ENCODE measurements at regions not wholly inside any gene's neighbourhood (a gene's known extent, or its start where the extent isn't known, plus 50 kb on each side); places are given as distances from the start of the nearest gene placed in this dataset.
A peak's percentile ranks its signal among the peaks of the same experiment; 100 is the strongest.
"Not testable (repeated sequence)": the region's sequence is repeated elsewhere in the genome, so short reads cannot be mapped to it uniquely, and the experiment has no call there.

- not testable (repeated sequence) for H3K36me3 ChIP-seq (replicated peaks; ENCODE audit: control insufficient read depth, insufficient read depth, low read length); DNase-seq; H3K27me3 ChIP-seq (ENCODE audit: control insufficient read depth, insufficient read depth, low read length); H3K4me3 ChIP-seq (ENCODE audit: insufficient read depth, low read depth, low read length)
Measured at GRCh38 chr17:27365329-27365945, 71.5 kb downstream of the WSB1 start.

- DNase-seq, result no peak
- no peak overlapping the region for H3K4me3 ChIP-seq (ENCODE audit: insufficient read depth, low read depth, low read length)
- H3K36me3 ChIP-seq (replicated peaks; ENCODE audit: control insufficient read depth, insufficient read depth, low read length), result no peaks in the 10 kb centered on the region
- no peaks in the 10 kb centered on the region for H3K27me3 ChIP-seq (ENCODE audit: control insufficient read depth, insufficient read depth, low read length)
Measured at GRCh38 chr17:27366437-27366836, 72.5 kb downstream of the WSB1 start.

- Histone ChIP-seq H3K27me3 (ENCODE audit: control insufficient read depth, insufficient read depth, low read length) (no peaks in the 10 kb centered on the region), H3K36me3 (replicated peaks; ENCODE audit: control insufficient read depth, insufficient read depth, low read length) (no peaks in the 10 kb centered on the region), H3K4me3 (ENCODE audit: insufficient read depth, low read depth, low read length) (no peak overlapping the region)
- DNase-seq, result no peak
Measured at GRCh38 chr17:27367121-27367981, 73.4 kb downstream of the WSB1 start.

GRCh38 chr17:27368151-27368795, 74.4 kb downstream of the WSB1 start:
- no peaks in the 10 kb centered on the region for H3K36me3 ChIP-seq (replicated peaks; ENCODE audit: control insufficient read depth, insufficient read depth, low read length)
- no peaks in the 10 kb centered on the region for H3K27me3 ChIP-seq (ENCODE audit: control insufficient read depth, insufficient read depth, low read length)
- H3K4me3 ChIP-seq (ENCODE audit: insufficient read depth, low read depth, low read length), result no peak overlapping the region
- no peak for DNase-seq

GRCh38 chr17:27368980-27369379, 75.1 kb downstream of the WSB1 start:
- Histone ChIP-seq H3K4me3 (ENCODE audit: insufficient read depth, low read depth, low read length) (no peak overlapping the region), H3K27me3 (ENCODE audit: control insufficient read depth, insufficient read depth, low read length) (no peaks in the 10 kb centered on the region), H3K36me3 (replicated peaks; ENCODE audit: control insufficient read depth, insufficient read depth, low read length) (no peaks in the 10 kb centered on the region)
- DNase-seq, result no peak

- no peaks in the 10 kb centered on the region for H3K27me3 ChIP-seq (ENCODE audit: control insufficient read depth, insufficient read depth, low read length)
- H3K4me3 ChIP-seq (ENCODE audit: insufficient read depth, low read depth, low read length), result no peak overlapping the region
- DNase-seq, result no peak
- H3K36me3 ChIP-seq (replicated peaks; ENCODE audit: control insufficient read depth, insufficient read depth, low read length), result no peaks in the 10 kb centered on the region
Measured at GRCh38 chr17:27370776-27371175, 76.9 kb downstream of the WSB1 start.

GRCh38 chr17:27373695-27374094, 79.8 kb downstream of the WSB1 start:
- H3K4me3 ChIP-seq (ENCODE audit: insufficient read depth, low read depth, low read length); H3K36me3 ChIP-seq (replicated peaks; ENCODE audit: control insufficient read depth, insufficient read depth, low read length); H3K27me3 ChIP-seq (ENCODE audit: control insufficient read depth, insufficient read depth, low read length); DNase-seq: not testable (repeated sequence)

- Histone ChIP-seq H3K4me3 (ENCODE audit: insufficient read depth, low read depth, low read length) (no peak overlapping the region), H3K36me3 (replicated peaks; ENCODE audit: control insufficient read depth, insufficient read depth, low read length) (no peaks in the 10 kb centered on the region), H3K27me3 (ENCODE audit: control insufficient read depth, insufficient read depth, low read length) (no peaks in the 10 kb centered on the region)
- DNase-seq, result no peak
Measured at GRCh38 chr17:27376637-27377547, 79.4 kb upstream of the KSR1 start.

GRCh38 chr17:27378482-27379175, 77.6 kb upstream of the KSR1 start:
- no peaks in the 10 kb centered on the region for H3K36me3 ChIP-seq (replicated peaks; ENCODE audit: control insufficient read depth, insufficient read depth, low read length)
- no peaks in the 10 kb centered on the region for H3K27me3 ChIP-seq (ENCODE audit: control insufficient read depth, insufficient read depth, low read length)
- H3K4me3 ChIP-seq (ENCODE audit: insufficient read depth, low read depth, low read length), result no peak overlapping the region
- no peak for DNase-seq

GRCh38 chr17:27379888-27380533, 76.2 kb upstream of the KSR1 start:
- Histone ChIP-seq H3K4me3 (ENCODE audit: insufficient read depth, low read depth, low read length) (no peak overlapping the region), H3K27me3 (ENCODE audit: control insufficient read depth, insufficient read depth, low read length) (no peaks in the 10 kb centered on the region), H3K36me3 (replicated peaks; ENCODE audit: control insufficient read depth, insufficient read depth, low read length) (no peaks in the 10 kb centered on the region)
- DNase-seq, result peak; percentile 54

GRCh38 chr17:27380551-27380950, 75.7 kb upstream of the KSR1 start:
- Histone ChIP-seq H3K4me3 (ENCODE audit: insufficient read depth, low read depth, low read length) (no peak overlapping the region), H3K27me3 (ENCODE audit: control insufficient read depth, insufficient read depth, low read length) (no peaks in the 10 kb centered on the region), H3K36me3 (replicated peaks; ENCODE audit: control insufficient read depth, insufficient read depth, low read length) (no peaks in the 10 kb centered on the region)
- DNase-seq, result peak; percentile 30

- H3K4me3 ChIP-seq (ENCODE audit: insufficient read depth, low read depth, low read length), result no peak overlapping the region
- H3K36me3 ChIP-seq (replicated peaks; ENCODE audit: control insufficient read depth, insufficient read depth, low read length), result no peaks in the 10 kb centered on the region
- DNase-seq, result peak; percentile 94
- no peaks in the 10 kb centered on the region for H3K27me3 ChIP-seq (ENCODE audit: control insufficient read depth, insufficient read depth, low read length)
Measured at GRCh38 chr17:27381007-27381501, 75.2 kb upstream of the KSR1 start.

- no peak for DNase-seq
- Histone ChIP-seq H3K36me3 (replicated peaks; ENCODE audit: control insufficient read depth, insufficient read depth, low read length) (no peaks in the 10 kb centered on the region), H3K4me3 (ENCODE audit: insufficient read depth, low read depth, low read length) (no peak overlapping the region), H3K27me3 (ENCODE audit: control insufficient read depth, insufficient read depth, low read length) (no peaks in the 10 kb centered on the region)
Measured at GRCh38 chr17:27382025-27382424, 74.2 kb upstream of the KSR1 start.

All from H7 (cell line).